Lung (tissue), 11 donors: ENCODE measurements at regions not wholly inside any gene's neighbourhood (a gene's known extent, or its start where the extent isn't known, plus 50 kb on each side); places are given as distances from the start of the nearest gene placed in this dataset.

ENCODE experiments used
- ATAC-seq: fragments of 200-7000 bp; cut with Tn5 transposase; one replicate; pipeline ENCODE4 v1.9.1; 2020; ENCODE audit warnings: moderate number of reproducible peaks; ENCODE audit not compliant: insufficient read depth, low FRiP score
- DNase-seq, 3 donors: peaks; one replicate each; pipeline ENCODE4 v3.0.0-alpha.2; 2013 to 2017
- H3K27ac ChIP-seq, 2 donors: one replicate each; pipeline ENCODE4 v1.5.1; 2013; ENCODE audit warnings: mild to moderate bottlenecking in 2 of 2, moderate library complexity in 2 of 2, control low read depth in 1 of 2, inconsistent platforms in 1 of 2, low read depth in 1 of 2, low read length in 1 of 2
- H3K27me3 ChIP-seq, 3 donors: one replicate each; pipeline ENCODE4 v1.5.1; 2013; ENCODE audit warnings: low read length in 2 of 3; ENCODE audit not compliant: control insufficient read depth in 3 of 3, insufficient read depth in 3 of 3
- H3K36me3 ChIP-seq, 4 donors: one replicate each; pipeline ENCODE4 v1.5.1; 2013; ENCODE audit warnings: low read length in 4 of 4, mild to moderate bottlenecking in 1 of 4, moderate library complexity in 1 of 4; ENCODE audit not compliant: control insufficient read depth in 4 of 4, insufficient read depth in 4 of 4
- H3K4me1 ChIP-seq, 5 donors: one replicate each; pipeline ENCODE4 v1.5.1; 2013; ENCODE audit warnings: low read length in 5 of 5, mild to moderate bottlenecking in 2 of 5, moderate library complexity in 1 of 5; ENCODE audit not compliant: control insufficient read depth in 5 of 5, insufficient read depth in 5 of 5
- H3K4me3 ChIP-seq: one replicate; pipeline ENCODE4 v1.5.1; 2013; ENCODE audit warnings: mild to moderate bottlenecking, control low read depth, moderate library complexity
- H3K9ac ChIP-seq, 2 donors: one replicate each; pipeline ENCODE4 v1.5.1; 2013; ENCODE audit warnings: low read length in 2 of 2, control low read depth in 1 of 2; ENCODE audit not compliant: insufficient read depth in 1 of 2
- H3K9me3 ChIP-seq, 4 donors: one replicate each; pipeline ENCODE4 v1.5.1; 2013; ENCODE audit warnings: low read length in 3 of 4, mild to moderate bottlenecking in 1 of 4, moderate library complexity in 1 of 4; ENCODE audit not compliant: control insufficient read depth in 4 of 4, insufficient read depth in 3 of 4
- CTCF ChIP-seq: IDR thresholded peaks from 2 replicates; pipeline ENCODE4 v1.5.1; 2012; ENCODE audit warnings: mild to moderate bottlenecking; ENCODE audit errors: control extremely low read depth, extremely low read depth
- WGBS, 2 donors: extraction: QIAGEN DNeasy Blood & Tissue Kit; methylation state at CpG; one replicate each; pipeline ENCODE4 v1.1.7; 2013; 5-methylcytosine and 5-hydroxymethylcytosine counted together
- donor health status: control.
- donor health status: control.
- donor health status: Bipolar disorder and iron deficiency.
- donor health status: healthy.
- donor health status: DM: yes; HTN: yes; CAD: no.

GRCh38 chr2:128487650-128488387 lies 169.2 kb upstream of the HS6ST1 start:
- WGBS, 2 donors, result 63 to 79% methylated on average over 3 of the region's 3 CpGs
- Histone ChIP-seq H3K4me1 (no peaks in the 10 kb centered on the region), H3K27me3 (no peaks in the 10 kb centered on the region), H3K9me3 (peaks cover 0 to 6% (median 0%) of the 10 kb centered on the region in 4 donors), H3K4me3 (no peak overlapping the region), H3K9ac (no peak overlapping the region), H3K36me3 (no peaks in the 10 kb centered on the region), H3K27ac (no peak overlapping the region)
- TF ChIP-seq CTCF, result no peak
- ATAC-seq, result no peak
- DNase-seq, result peak in 1 of 3 donors; percentile 10

GRCh38 chr2:128488434-128488833 lies 169.8 kb upstream of the HS6ST1 start:
- ATAC-seq, result no peak
- Histone ChIP-seq H3K27me3 (no peaks in the 10 kb centered on the region), H3K4me3 (no peak overlapping the region), H3K4me1 (no peaks in the 10 kb centered on the region), H3K27ac (no peak overlapping the region), H3K9me3 (peaks cover 0 to 8% (median 0%) of the 10 kb centered on the region in 4 donors), H3K36me3 (no peaks in the 10 kb centered on the region), H3K9ac (no peak overlapping the region)
- 72 to 83% methylated on average over 2 of the region's 2 CpGs for WGBS, 2 donors
- DNase-seq, result peak in 1 of 3 donors; percentile 7
- no peak for TF ChIP-seq CTCF

GRCh38 chr2:128489526-128490273 lies 171.0 kb upstream of the HS6ST1 start:
- H3K9ac ChIP-seq, result no peak overlapping the region
- WGBS, 2 donors, result 32 to 47% methylated on average over 9 of the region's 9 CpGs
- H3K4me1 ChIP-seq, result peaks cover 0 to 8% (median 0%) of the 10 kb centered on the region in 5 donors
- no peaks in the 10 kb centered on the region for H3K36me3 ChIP-seq
- no peak overlapping the region for H3K4me3 ChIP-seq
- no peaks in the 10 kb centered on the region for H3K27me3 ChIP-seq
- H3K9me3 ChIP-seq, result peaks cover 0 to 10% (median 0%) of the 10 kb centered on the region in 4 donors
- no peak overlapping the region for H3K27ac ChIP-seq
- no peak for TF ChIP-seq CTCF
- ATAC-seq (no peak), DNase-seq (peak in 1 of 3 donors; percentile 10)
